ENCODE measurements at regions not wholly inside any gene's neighbourhood (a gene's known extent, or its start where the extent isn't known, plus 50 kb on each side); places are given as distances from the start of the nearest gene placed in this dataset.

GRCh38 chr5:164497311-164498064 lies 992.1 kb downstream of the MAT2B start:
- no peak for TF ChIP-seq CTCF (IDR thresholded peaks at IDR 0.05)
- TF ChIP-seq EZH2 (IDR thresholded peaks at IDR 0.05; ENCODE audit: borderline replicate concordance, insufficient read depth, low read depth, low read length, poor library complexity, severe bottlenecking), result no peak
